ENCODE measurements at regions not wholly inside any gene's neighbourhood (a gene's known extent, or its start where the extent isn't known, plus 50 kb on each side); places are given as distances from the start of the nearest gene placed in this dataset.

- H3K36me3 Mint-ChIP-seq (ENCODE audit: low read depth): no peaks in the 10 kb centered on the region
- no peak for ATAC-seq (replicated peaks)
- no peaks in the 10 kb centered on the region for H3K4me1 Mint-ChIP-seq
- no peak overlapping the region for H3K4me3 Mint-ChIP-seq
- H3K27ac Mint-ChIP-seq: no peak overlapping the region
- no peaks in the 10 kb centered on the region for H3K9me3 Mint-ChIP-seq
- no peaks in the 10 kb centered on the region for H3K27me3 Mint-ChIP-seq
Measured at GRCh38 chr13:81745391-81745790, 1404.5 kb upstream of the SPRY2 start.

GRCh38 chr13:81738364-81738763 is 1397.4 kb upstream of the SPRY2 start:
- H3K4me1 Mint-ChIP-seq: no peaks in the 10 kb centered on the region
- H3K27me3 Mint-ChIP-seq: no peaks in the 10 kb centered on the region
- peaks cover 12% of the 10 kb centered on the region for H3K9me3 Mint-ChIP-seq
- no peak overlapping the region for H3K27ac Mint-ChIP-seq
- no peak overlapping the region for H3K4me3 Mint-ChIP-seq
- H3K36me3 Mint-ChIP-seq (ENCODE audit: low read depth): no peaks in the 10 kb centered on the region
- no peak for ATAC-seq (replicated peaks)

GRCh38 chr13:81726037-81726726 is 1385.3 kb upstream of the SPRY2 start:
- H3K36me3 Mint-ChIP-seq (ENCODE audit: low read depth): no peaks in the 10 kb centered on the region
- H3K27me3 Mint-ChIP-seq: no peaks in the 10 kb centered on the region
- no peak overlapping the region for H3K27ac Mint-ChIP-seq
- peaks cover 9% of the 10 kb centered on the region for H3K9me3 Mint-ChIP-seq
- no peak for ATAC-seq (replicated peaks)
- H3K4me3 Mint-ChIP-seq: no peak overlapping the region
- no peaks in the 10 kb centered on the region for H3K4me1 Mint-ChIP-seq

- Mint-ChIP-seq H3K27me3 (no peaks in the 10 kb centered on the region), H3K4me1 (no peaks in the 10 kb centered on the region), H3K4me3 (no peak overlapping the region), H3K36me3 (ENCODE audit: low read depth) (no peaks in the 10 kb centered on the region), H3K27ac (no peak overlapping the region), H3K9me3 (peaks cover 17% of the 10 kb centered on the region)
- ATAC-seq (replicated peaks): no peak
Measured at GRCh38 chr13:81722456-81722855, 1381.5 kb upstream of the SPRY2 start.

- H3K9me3 Mint-ChIP-seq: peaks cover 11% of the 10 kb centered on the region
- no peak overlapping the region for H3K27ac Mint-ChIP-seq
Measured at GRCh38 chr13:81721400-81721799, 1380.5 kb upstream of the SPRY2 start.

GRCh38 chr13:81714513-81714912 is 1373.6 kb upstream of the SPRY2 start:
- Mint-ChIP-seq H3K4me3 (no peak overlapping the region), H3K36me3 (ENCODE audit: low read depth) (no peaks in the 10 kb centered on the region), H3K27me3 (no peaks in the 10 kb centered on the region), H3K4me1 (no peaks in the 10 kb centered on the region), H3K9me3 (peaks cover 23% of the 10 kb centered on the region), H3K27ac (no peak overlapping the region)
- no peak for ATAC-seq (replicated peaks)

More at GRCh38 chr13:81721400-81721799, 1380.5 kb upstream of the SPRY2 start:
- no peak for ATAC-seq (replicated peaks)
- no peaks in the 10 kb centered on the region for H3K4me1 Mint-ChIP-seq
- H3K27me3 Mint-ChIP-seq: no peaks in the 10 kb centered on the region
- no peaks in the 10 kb centered on the region for H3K36me3 Mint-ChIP-seq (ENCODE audit: low read depth)
- no peak overlapping the region for H3K4me3 Mint-ChIP-seq

GRCh38 chr13:81713201-81713600 is 1372.3 kb upstream of the SPRY2 start:
- ATAC-seq (replicated peaks): no peak
- no peak overlapping the region for H3K4me3 Mint-ChIP-seq
- H3K27ac Mint-ChIP-seq: no peak overlapping the region
- no peaks in the 10 kb centered on the region for H3K27me3 Mint-ChIP-seq
- H3K4me1 Mint-ChIP-seq: no peaks in the 10 kb centered on the region
- H3K36me3 Mint-ChIP-seq (ENCODE audit: low read depth): no peaks in the 10 kb centered on the region
- H3K9me3 Mint-ChIP-seq: peaks cover 28% of the 10 kb centered on the region

GRCh38 chr13:81697826-81698225 is 1356.9 kb upstream of the SPRY2 start:
- H3K9me3 Mint-ChIP-seq: peaks cover 4% of the 10 kb centered on the region
- ATAC-seq (replicated peaks): no peak

GRCh38 chr13:81686877-81687276 is 1346.0 kb upstream of the SPRY2 start:
- H3K36me3 Mint-ChIP-seq (ENCODE audit: low read depth): no peaks in the 10 kb centered on the region
- no peaks in the 10 kb centered on the region for H3K27me3 Mint-ChIP-seq
- H3K4me3 Mint-ChIP-seq: no peak overlapping the region
- H3K9me3 Mint-ChIP-seq: peaks cover 24% of the 10 kb centered on the region
- H3K4me1 Mint-ChIP-seq: no peaks in the 10 kb centered on the region
- ATAC-seq (replicated peaks): no peak
- no peak overlapping the region for H3K27ac Mint-ChIP-seq

More at GRCh38 chr13:81697826-81698225, 1356.9 kb upstream of the SPRY2 start:
- H3K27ac Mint-ChIP-seq: no peak overlapping the region
- no peak overlapping the region for H3K4me3 Mint-ChIP-seq
- no peaks in the 10 kb centered on the region for H3K36me3 Mint-ChIP-seq (ENCODE audit: low read depth)
- H3K4me1 Mint-ChIP-seq: no peaks in the 10 kb centered on the region
- H3K27me3 Mint-ChIP-seq: no peaks in the 10 kb centered on the region

- H3K4me3 Mint-ChIP-seq: no peak overlapping the region
- no peaks in the 10 kb centered on the region for H3K27me3 Mint-ChIP-seq
- H3K4me1 Mint-ChIP-seq: no peaks in the 10 kb centered on the region
- peaks cover 24% of the 10 kb centered on the region for H3K9me3 Mint-ChIP-seq
- ATAC-seq (replicated peaks): no peak
- no peaks in the 10 kb centered on the region for H3K36me3 Mint-ChIP-seq (ENCODE audit: low read depth)
- no peak overlapping the region for H3K27ac Mint-ChIP-seq
Measured at GRCh38 chr13:81683521-81683920, 1342.6 kb upstream of the SPRY2 start.

GRCh38 chr13:81682081-81682630 is 1341.2 kb upstream of the SPRY2 start:
- Mint-ChIP-seq H3K9me3 (peaks cover 27% of the 10 kb centered on the region), H3K4me3 (no peak overlapping the region)
- ATAC-seq (replicated peaks): no peak

GRCh38 chr13:81677857-81678256 is 1336.9 kb upstream of the SPRY2 start:
- no peaks in the 10 kb centered on the region for H3K4me1 Mint-ChIP-seq
- no peak for ATAC-seq (replicated peaks)
- no peaks in the 10 kb centered on the region for H3K36me3 Mint-ChIP-seq (ENCODE audit: low read depth)
- no peak overlapping the region for H3K4me3 Mint-ChIP-seq
- no peak overlapping the region for H3K27ac Mint-ChIP-seq
- H3K9me3 Mint-ChIP-seq: peaks cover 10% of the 10 kb centered on the region
- H3K27me3 Mint-ChIP-seq: no peaks in the 10 kb centered on the region

More at GRCh38 chr13:81682081-81682630, 1341.2 kb upstream of the SPRY2 start:
- Mint-ChIP-seq H3K27ac (no peak overlapping the region), H3K36me3 (ENCODE audit: low read depth) (no peaks in the 10 kb centered on the region), H3K4me1 (no peaks in the 10 kb centered on the region), H3K27me3 (no peaks in the 10 kb centered on the region)

GRCh38 chr13:81676008-81676407 is 1335.1 kb upstream of the SPRY2 start:
- no peak for ATAC-seq (replicated peaks)
- peaks cover 9% of the 10 kb centered on the region for H3K9me3 Mint-ChIP-seq
- no peak overlapping the region for H3K27ac Mint-ChIP-seq
- H3K4me3 Mint-ChIP-seq: no peak overlapping the region
- no peaks in the 10 kb centered on the region for H3K4me1 Mint-ChIP-seq
- H3K27me3 Mint-ChIP-seq: no peaks in the 10 kb centered on the region
- H3K36me3 Mint-ChIP-seq (ENCODE audit: low read depth): no peaks in the 10 kb centered on the region

GRCh38 chr13:81671064-81671463 is 1330.1 kb upstream of the SPRY2 start:
- Mint-ChIP-seq H3K4me1 (no peaks in the 10 kb centered on the region), H3K36me3 (ENCODE audit: low read depth) (no peaks in the 10 kb centered on the region), H3K9me3 (peaks cover 11% of the 10 kb centered on the region), H3K27me3 (no peaks in the 10 kb centered on the region), H3K27ac (no peak overlapping the region), H3K4me3 (no peak overlapping the region)
- no peak for ATAC-seq (replicated peaks)

- Mint-ChIP-seq H3K4me1 (no peaks in the 10 kb centered on the region), H3K27ac (no peak overlapping the region), H3K4me3 (no peak overlapping the region), H3K9me3 (peaks cover 11% of the 10 kb centered on the region), H3K36me3 (ENCODE audit: low read depth) (no peaks in the 10 kb centered on the region), H3K27me3 (no peaks in the 10 kb centered on the region)
- ATAC-seq (replicated peaks): no peak
Measured at GRCh38 chr13:81670048-81670447, 1329.1 kb upstream of the SPRY2 start.

All from activated T-helper 17 cell treated with anti-CD3 and anti-CD28 coated beads, Interleukin-2, amount 50 U/mL, for 72 hours (primary cell).